ENCODE measurements at regions not wholly inside any gene's neighbourhood (a gene's known extent, or its start where the extent isn't known, plus 50 kb on each side); places are given as distances from the start of the nearest gene placed in this dataset. TPM values are rescaled to one million over a fixed set of nuclear protein-coding genes. Genes with fewer than 3 reads are reported as not detected.
"Not testable (repeated sequence)": the region's sequence is repeated elsewhere in the genome, so short reads cannot be mapped to it uniquely, and the experiment has no call there.

GRCh38 chr4:174383783-174384182 lies 100.1 kb downstream of the CEP44 start:
- H3K27ac Mint-ChIP-seq = no peak overlapping the region
- H3K9me3 Mint-ChIP-seq = no peaks in the 10 kb centered on the region
- TF ChIP-seq, protein P1, sequence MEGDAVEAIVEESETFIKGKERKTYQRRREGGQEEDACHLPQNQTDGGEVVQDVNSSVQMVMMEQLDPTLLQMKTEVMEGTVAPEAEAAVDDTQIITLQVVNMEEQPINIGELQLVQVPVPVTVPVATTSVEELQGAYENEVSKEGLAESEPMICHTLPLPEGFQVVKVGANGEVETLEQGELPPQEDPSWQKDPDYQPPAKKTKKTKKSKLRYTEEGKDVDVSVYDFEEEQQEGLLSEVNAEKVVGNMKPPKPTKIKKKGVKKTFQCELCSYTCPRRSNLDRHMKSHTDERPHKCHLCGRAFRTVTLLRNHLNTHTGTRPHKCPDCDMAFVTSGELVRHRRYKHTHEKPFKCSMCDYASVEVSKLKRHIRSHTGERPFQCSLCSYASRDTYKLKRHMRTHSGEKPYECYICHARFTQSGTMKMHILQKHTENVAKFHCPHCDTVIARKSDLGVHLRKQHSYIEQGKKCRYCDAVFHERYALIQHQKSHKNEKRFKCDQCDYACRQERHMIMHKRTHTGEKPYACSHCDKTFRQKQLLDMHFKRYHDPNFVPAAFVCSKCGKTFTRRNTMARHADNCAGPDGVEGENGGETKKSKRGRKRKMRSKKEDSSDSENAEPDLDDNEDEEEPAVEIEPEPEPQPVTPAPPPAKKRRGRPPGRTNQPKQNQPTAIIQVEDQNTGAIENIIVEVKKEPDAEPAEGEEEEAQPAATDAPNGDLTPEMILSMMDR (IDR thresholded peaks at IDR 0.05) = no peak
- no peaks in the 10 kb centered on the region for H3K36me3 Mint-ChIP-seq (ENCODE audit: low read depth)
- H3K4me3 Mint-ChIP-seq = no peak overlapping the region
- DNase-seq = no peak
- no peaks in the 10 kb centered on the region for H3K4me1 Mint-ChIP-seq (ENCODE audit: low read depth)
- H3K27me3 Mint-ChIP-seq (ENCODE audit: insufficient read depth) = peaks cover 1% of the 10 kb centered on the region; the same call in 1 of the 2 replicates

GRCh38 chr4:174382938-174383605 lies 99.4 kb downstream of the CEP44 start:
- not testable (repeated sequence) for H3K27ac Mint-ChIP-seq; H3K9me3 Mint-ChIP-seq; H3K27me3 Mint-ChIP-seq (ENCODE audit: insufficient read depth); H3K36me3 Mint-ChIP-seq (ENCODE audit: low read depth); DNase-seq; H3K4me1 Mint-ChIP-seq (ENCODE audit: low read depth); H3K4me3 Mint-ChIP-seq

Small RNA genes lying in the stretch of these regions (microRNA-seq; reads per million reads assigned to microRNA genes)
- gene MIR4276 = not detected
